ENCODE measurements at regions not wholly inside any gene's neighbourhood (a gene's known extent, or its start where the extent isn't known, plus 50 kb on each side); places are given as distances from the start of the nearest gene placed in this dataset.

- Histone ChIP-seq H3K4me2 (ENCODE audit: control insufficient read depth, insufficient read depth) (no peak overlapping the region), H3K9me3 (replicated peaks; ENCODE audit: control insufficient read depth, insufficient read depth, low read length) (no peaks in the 10 kb centered on the region), H3K4me1 (ENCODE audit: control insufficient read depth, insufficient read depth, low read length) (no peaks in the 10 kb centered on the region), H2AFZ (ENCODE audit: control insufficient read depth, low read depth, low read length) (no peak overlapping the region), H3K36me3 (ENCODE audit: control insufficient read depth in 2 of 2, insufficient read depth in 2 of 2, low read length in 1 of 2) (no peaks in the 10 kb centered on the region), H3K27me3 (replicated peaks in 1 of 2; ENCODE audit: control insufficient read depth in 2 of 2, insufficient read depth in 2 of 2, low read length in 1 of 2) (no peaks in the 10 kb centered on the region), H3K4me3 (no peak overlapping the region), H3K79me2 (ENCODE audit: control insufficient read depth, insufficient read depth, low read length) (no peaks in the 10 kb centered on the region), H3K27ac (ENCODE audit: control insufficient read depth, insufficient read depth) (no peak overlapping the region), H4K20me1 (ENCODE audit: control insufficient read depth, insufficient read depth) (no peaks in the 10 kb centered on the region), H3K9ac (ENCODE audit: control insufficient read depth, insufficient read depth, low read length) (no peak overlapping the region)
- in situ Hi-C loops (cut with MboI) (no loop called here), intact Hi-C loops (cut with micrococcal nuclease; ENCODE audit: unreplicated experiment) (no loop called here)
- FAIRE-seq (no peak), DNase-seq (ENCODE audit: low read depth, low spot score) (no peak), ATAC-seq (no peak)
- TF ChIP-seq RUNX3 (IDR thresholded peaks at IDR 0.05; ENCODE audit: low read length) (no peak), ZNF207 (IDR thresholded peaks at IDR 0.05; ENCODE audit: borderline replicate concordance) (no peak), NFYB (IDR thresholded peaks at IDR 0.05; ENCODE audit: insufficient read depth, low read depth, low read length) (no peak), CREM (IDR thresholded peaks at IDR 0.05; ENCODE audit: low read depth) (no peak), POLR2A (IDR thresholded peaks at IDR 0.05; ENCODE audit: low read depth, low read length) (no peak), STAT3 (IDR thresholded peaks at IDR 0.05; ENCODE audit: low read depth, low read length) (no peak), E2F8 (IDR thresholded peaks at IDR 0.05; ENCODE audit: low read depth, partially characterized antibody) (no peak), SREBF1 (IDR thresholded peaks at IDR 0.05; ENCODE audit: low read length) (no peak), ELK1 (IDR thresholded peaks at IDR 0.05; ENCODE audit: low read depth, low read length) (no peak)
- no TSS peak for BruUV-seq (replicated peaks)
- POLR2A ChIA-PET = no interaction called here
- RAD21 ChIA-PET (ENCODE audit: unreplicated experiment) = no interaction called here
- SMC1A ChIA-PET (ENCODE audit: uncharacterized antibody, unreplicated experiment) = no interaction called here
- CTCF ChIA-PET = interaction anchor here (1.0 kb wide), 1 partner anchor 10 kb away, joined by 3 read pairs; no protein-coding TSS in a partner anchor
Measured at GRCh38 chr5:8553364-8553763, 684.4 kb downstream of the MTRR start.

All from GM12878 (cell line).